Sciatic nerve (tissue), 2 donors: ENCODE measurements at regions not wholly inside any gene's neighbourhood (a gene's known extent, or its start where the extent isn't known, plus 50 kb on each side); places are given as distances from the start of the nearest gene placed in this dataset.

Experiments used
- ATAC-seq: fragments of 200-7000 bp; cut with Tn5 transposase; one replicate; pipeline ENCODE4 v1.9.1; 2020; ENCODE audit warnings: mild to moderate bottlenecking, moderate library complexity
- DNase-seq: peaks from one replicate; pipeline ENCODE4 v3.0.0-alpha.2; 2020; ENCODE audit warnings: low spot score
- intact Hi-C: fragments of 100-400 bp; cut with DNase I; formaldehyde crosslinking; loops from one replicate; pipeline ENCODE4 v1.14.2; 2022
- donor health status: DM: no; HTN: no; CAD: no.
- donor health status: DM: no; HTN: no; CAD: no.

DNA sequence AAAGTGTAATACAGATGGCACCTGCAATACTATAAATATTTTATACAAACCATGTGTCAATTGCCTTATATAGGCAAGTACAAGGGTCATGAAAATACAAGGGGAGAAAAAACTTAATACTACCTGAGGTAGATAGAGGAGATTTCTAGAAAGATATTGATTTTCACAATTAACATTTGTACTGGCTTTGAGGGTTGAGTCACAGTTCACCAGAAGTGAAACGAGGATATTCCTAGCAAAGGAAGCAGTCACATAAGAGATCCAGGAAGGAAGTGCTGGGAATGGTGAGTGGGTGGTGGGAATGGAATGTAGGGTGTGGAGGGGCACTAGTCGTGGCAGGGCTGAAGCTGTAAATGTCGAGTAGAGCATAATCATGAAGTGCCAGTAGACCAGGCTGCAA, 108.7 kb downstream of the P2RY1 start:
- DNase-seq (no peak), ATAC-seq (no peak)
- intact Hi-C loops, result no loop called here

DNA sequence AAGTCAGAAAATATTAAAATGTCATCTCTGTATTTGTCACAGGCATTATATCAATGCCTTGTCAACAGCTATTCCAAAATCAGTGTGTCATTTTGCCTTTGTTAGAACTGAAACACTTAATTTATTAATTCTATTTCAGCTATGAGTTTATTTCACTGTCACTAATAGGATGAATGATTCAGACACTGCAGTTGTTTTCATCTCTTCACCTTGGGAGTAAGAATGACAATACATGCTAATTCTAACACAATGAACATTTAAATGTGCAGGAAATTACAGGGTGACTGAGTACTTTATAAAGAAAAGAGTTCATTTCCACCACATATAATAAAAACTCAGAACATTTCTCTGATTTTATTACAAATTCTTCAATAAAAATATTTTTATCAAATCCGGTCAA, 109.7 kb downstream of the P2RY1 start:
- intact Hi-C loops, result no loop called here
- ATAC-seq, result no peak
- DNase-seq, result no peak

DNA sequence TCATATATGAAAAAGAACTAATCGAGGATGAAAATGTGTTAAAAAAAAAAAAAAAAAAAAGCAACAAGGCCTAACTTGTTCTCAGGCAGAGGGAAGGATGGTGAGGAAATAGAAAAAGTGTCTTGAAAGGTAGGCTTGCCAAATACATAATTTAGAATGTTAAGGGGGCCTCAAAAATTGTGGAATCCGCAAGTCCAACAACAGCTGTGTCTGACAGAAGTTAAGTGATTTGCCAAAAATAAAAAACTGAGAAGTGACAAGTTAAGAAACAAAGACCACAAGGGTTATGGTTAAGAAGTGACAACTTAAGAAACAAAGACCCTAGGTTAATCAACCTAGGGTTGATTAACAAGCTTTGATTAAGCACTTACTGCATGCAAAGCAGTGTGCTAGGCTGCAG, 110.6 kb downstream of the P2RY1 start:
- ATAC-seq, result no peak
- intact Hi-C loops, result no loop called here
- no peak for DNase-seq

DNA sequence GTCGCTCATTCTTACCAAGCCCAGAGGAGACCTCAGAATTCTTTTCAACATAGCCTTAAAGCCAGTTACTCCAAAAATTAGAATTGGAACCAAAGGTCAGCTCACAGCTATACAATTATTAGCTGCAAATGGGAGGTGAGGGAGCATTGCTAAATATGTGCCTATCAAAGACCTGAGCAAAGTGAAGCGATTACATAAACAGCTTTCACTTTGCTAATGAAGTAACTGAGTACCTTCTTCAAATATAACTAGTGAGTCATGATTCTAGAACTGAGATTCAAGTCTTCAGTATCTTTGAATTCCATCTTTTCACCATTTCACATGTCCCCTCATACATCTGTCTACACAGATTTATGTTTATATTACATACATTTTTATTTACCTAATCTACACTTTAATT, 122.6 kb downstream of the P2RY1 start:
- ATAC-seq (no peak), DNase-seq (no peak)
- intact Hi-C loops, result no loop called here

DNA sequence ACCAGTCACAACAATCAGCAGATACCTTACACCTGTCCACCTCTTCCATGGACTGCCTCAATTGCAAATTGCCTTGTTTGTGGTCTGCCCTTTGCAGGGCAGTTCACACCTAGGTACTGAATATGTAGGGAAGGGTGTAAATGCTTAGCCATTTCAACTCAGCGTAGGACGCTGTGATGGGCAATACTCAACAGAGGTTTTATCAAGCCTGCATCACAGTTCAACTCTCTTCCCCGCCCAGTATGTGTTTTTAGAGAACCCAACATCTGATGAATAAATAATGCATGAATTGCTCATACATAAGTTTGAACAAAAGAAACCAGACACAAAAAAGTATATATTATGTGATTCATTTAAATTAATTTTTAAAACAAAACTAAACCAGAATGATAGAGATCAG, 124.4 kb downstream of the P2RY1 start:
- intact Hi-C loops, result no loop called here
- ATAC-seq, result no peak

DNA sequence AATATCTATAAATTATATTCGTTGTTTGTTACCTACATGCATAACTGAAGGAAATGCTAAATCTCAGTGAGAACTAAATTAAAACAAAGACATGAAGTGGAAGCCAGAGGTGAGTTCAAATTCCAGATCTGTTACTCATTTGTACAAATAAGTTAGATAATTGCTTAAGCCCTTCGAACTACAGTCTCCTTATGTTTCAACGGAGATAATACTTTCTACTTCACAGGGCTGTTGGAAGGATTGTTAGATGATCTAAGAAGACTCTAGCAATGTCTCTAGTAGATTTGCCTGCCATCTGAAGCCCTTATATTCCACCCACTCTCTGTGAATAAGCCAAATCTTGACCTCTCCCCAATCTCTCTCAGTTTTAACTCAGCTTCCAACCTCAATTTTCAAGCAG, 125.8 kb downstream of the P2RY1 start:
- DNase-seq, result no peak
- intact Hi-C loops, result no loop called here
- no peak for ATAC-seq

More for the DNA sequence above, 124.4 kb downstream of the P2RY1 start:
- no peak for DNase-seq

DNA sequence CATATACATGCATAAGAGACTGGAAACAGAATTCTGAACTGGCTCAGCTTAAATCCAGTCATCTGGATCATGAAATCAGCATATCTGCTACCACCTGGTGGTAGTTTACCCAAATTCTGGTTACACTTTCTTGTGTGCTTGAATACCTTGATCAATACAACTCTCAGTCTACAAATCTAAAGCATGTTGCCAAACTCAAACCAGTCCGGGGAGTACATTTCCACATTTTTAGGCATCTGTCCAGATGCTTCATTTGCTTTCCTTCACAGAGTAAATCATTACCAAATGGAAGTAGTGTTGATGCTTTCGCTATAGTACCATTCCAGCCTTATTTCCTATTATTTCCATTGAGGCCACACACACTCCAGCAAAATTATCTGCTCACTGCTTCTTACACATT, 126.4 kb downstream of the P2RY1 start:
- DNase-seq, result no peak
- intact Hi-C loops, result no loop called here
- ATAC-seq, result peak; percentile 32

DNA sequence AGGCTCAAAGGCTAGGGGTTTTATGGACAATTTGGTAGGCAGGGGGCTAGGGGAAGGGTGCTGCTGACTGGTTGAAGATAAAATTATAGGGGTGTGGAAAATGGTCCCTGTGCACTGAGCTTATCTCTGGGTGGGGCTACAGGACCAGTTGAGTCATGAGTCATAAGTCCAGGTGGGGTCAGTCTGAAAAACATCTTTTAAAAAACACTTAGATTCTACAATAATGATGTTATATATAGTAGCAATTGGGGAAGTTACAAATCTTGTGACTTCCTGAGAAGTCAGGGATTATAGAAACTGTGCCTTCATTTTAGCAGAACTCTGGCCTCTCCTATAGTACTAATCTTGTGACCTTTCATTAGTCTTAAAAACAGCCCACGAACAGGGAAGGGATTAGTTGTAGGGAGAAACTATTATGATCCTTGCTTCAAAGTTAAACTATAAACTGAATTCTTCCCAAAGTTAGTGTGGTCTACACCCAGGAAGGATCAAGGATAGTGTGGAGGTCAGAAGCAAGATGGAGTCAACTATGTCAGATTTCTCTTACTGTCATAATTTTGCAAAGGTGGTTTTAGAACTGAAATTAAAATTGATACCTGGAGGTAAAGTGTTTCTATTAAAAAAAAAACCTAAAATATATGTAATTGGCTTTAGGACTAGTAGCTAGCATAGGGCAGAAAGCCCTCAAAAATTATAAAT, 130.1 kb downstream of the P2RY1 start:
- intact Hi-C loops, result no loop called here
- no peak for DNase-seq
- no peak for ATAC-seq

DNA sequence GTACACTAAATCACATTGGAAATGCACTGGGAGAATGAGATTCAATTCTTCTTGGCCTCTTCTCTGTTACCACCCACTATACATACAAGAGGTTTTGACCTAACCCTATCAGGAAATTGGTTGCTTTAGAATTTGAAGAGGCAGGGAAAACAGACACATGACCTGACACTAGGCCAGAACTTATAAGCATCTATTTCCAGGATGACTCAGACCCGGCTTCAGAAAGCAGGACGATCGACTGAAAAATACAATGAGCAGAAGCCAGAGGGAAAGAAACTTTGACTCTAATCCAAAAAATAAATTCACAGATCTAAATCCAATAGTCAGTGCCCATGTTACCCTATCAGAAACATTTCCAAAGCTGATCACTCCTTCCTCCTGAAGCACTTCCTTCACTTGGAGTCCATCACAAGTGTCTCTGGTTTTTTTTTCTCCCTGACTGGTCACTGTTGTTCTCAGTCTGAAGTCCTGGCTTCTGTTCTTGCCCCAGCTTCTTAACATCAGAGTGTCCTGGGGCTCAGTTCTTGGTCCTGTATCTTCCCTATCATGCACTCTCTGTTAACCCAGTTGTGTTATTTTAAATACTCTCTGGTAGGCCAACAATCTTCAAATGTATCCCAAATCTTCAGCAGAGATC, 133.6 kb downstream of the P2RY1 start:
- intact Hi-C loops, result no loop called here
- ATAC-seq (no peak), DNase-seq (no peak)

DNA sequence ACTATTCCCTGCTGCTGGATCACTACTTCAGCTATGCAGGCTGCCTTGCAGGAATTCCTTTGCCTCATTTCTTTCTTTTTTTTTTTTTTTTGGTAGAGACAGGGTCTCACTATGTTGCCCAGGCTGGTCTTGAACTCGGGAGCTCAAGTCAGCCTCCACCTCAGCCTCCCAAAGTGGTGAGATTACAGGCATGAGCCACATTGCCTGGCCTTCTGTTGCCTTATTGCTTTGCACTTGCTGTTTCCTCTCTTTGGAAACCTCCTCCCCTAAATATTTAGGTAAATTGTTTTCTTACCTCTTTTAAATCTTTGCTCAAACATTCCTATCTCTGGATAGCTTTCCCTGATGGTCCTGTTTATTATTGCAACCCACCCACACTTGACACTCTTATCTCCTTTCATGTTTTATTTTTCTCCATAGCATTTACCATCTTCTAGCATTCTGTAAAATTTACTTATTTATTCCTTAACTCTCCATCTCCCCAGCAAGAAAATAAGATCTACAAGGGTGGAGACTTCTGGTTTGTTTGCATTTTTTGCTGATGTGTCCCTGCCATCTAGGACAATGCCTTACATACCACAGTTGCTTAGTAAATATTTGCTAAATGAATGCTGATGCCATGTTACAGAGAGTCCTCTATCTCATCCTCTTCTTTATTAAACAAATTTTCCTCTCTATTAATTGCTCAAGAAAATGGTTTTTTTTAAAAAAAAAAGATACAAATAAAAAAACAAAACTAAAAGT, 134.8 kb downstream of the P2RY1 start:
- intact Hi-C loops, result no loop called here
- ATAC-seq, result no peak

DNA sequence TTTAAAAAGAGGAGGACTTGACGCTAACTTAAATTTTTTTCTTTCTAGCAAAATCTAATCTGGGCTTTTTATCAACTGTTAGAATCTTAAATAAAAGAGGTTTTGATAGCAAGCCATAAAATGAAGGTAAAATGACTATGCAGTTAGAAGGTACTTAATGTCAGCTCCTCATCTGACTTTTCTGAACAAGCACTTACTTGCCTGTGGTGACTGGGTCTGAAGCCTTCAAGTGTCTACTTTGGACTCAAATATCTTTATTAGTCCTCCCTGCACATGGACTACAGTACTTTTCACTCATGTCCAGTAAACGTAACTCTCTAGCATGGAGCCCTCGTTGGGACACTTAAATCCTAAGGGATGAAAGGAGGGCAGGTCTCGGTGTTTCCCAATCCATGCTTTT, 135.9 kb downstream of the P2RY1 start:
- ATAC-seq, result no peak
- DNase-seq, result no peak
- intact Hi-C loops, result no loop called here

More for the DNA sequence above, 134.8 kb downstream of the P2RY1 start:
- no peak for DNase-seq

DNA sequence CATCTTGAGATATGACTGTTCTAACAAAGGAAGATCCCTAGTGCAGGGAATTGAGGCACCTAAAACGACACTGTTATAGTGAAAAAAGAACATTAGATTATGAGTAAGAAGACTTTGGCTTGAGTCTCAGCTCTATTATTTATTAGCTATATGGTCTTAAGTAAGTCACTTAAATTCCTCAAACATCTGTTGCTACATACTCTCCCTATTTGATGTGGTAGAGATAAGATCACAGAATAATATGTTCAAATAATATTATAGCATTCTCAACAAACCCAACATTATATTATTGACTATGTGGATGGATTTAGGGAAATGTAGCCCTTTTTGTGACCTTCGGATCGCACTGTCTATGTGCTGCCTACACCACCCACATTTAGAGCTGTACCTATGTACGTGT, 136.9 kb downstream of the P2RY1 start:
- DNase-seq, result no peak
- intact Hi-C loops, result no loop called here
- no peak for ATAC-seq

DNA sequence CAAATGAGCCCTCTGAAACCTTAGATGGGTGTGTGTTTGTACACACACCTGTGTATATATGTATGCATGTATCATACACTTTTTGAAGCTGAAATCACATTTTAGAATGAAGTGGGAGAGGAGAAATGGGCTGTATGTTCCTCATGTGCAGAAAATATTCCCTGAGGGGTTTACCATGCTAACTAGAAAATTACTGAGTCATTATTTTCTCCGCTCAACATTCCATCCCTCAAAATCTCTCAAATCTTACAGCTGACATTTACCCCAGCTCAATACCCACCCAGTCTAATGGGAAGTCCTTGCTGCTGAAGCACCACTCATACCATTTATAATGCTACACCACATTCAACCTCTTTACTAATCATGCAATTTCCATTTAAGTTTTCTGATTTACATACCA, 138.6 kb downstream of the P2RY1 start:
- DNase-seq, result no peak
- no peak for ATAC-seq
- intact Hi-C loops, result no loop called here

DNA sequence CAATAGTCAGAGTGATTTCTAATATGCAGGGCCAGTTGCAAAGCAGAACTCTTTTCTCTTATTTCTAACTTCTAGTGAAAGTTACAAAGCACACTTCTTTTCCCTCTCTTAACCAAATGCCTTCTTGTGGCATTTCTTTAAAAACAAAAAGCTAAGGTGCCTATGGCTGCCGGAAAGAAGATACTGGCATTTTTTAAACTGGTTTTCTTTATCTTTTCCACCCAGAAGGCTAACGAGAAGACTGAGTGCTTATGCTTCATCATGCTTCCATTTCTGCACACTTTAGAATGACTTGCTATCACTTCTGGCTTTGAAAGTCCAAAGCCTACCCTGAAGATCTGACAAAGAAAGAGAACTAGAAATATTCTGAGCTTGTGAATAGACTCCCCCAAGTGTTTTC, 141.3 kb downstream of the P2RY1 start:
- ATAC-seq (no peak), DNase-seq (no peak)
- intact Hi-C loops, result no loop called here

DNA sequence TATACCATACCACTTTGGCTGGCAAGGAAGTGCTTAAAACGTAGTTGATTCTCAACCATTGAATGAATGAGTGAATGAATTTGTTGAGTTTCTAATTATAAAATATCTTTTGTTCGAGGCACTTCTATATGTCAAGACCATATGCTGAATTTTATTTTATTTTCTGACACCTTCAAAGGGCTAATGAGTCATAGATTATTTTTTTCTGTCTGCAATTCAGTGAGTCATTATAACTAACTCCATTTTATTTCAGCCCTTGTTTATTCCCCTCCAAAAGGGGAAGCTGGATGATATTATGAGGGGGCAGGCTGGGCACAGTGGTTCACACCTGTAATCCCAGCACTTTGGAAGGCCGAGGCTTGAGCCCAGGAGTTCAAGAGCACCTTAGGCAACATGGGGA, 142.4 kb downstream of the P2RY1 start:
- intact Hi-C loops, result no loop called here
- DNase-seq, result no peak
- no peak for ATAC-seq

DNA sequence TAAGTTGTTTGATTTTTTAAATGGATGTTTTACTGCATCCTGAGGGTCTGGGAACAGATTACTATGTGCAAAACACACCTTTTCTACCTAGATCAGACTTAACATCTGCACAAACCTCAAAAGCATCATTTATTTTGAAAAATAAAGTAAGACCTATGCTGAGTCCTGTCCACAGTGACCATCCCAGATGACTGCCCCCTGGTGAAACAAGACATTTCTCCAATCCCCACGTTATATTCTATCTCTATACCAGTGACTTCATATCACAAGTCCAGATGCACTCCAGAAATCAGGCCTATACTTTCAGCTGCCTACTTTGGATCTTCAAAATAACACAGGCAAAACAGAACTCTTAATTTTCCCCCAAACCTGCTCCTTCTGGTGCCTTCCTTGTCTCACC, 143.2 kb downstream of the P2RY1 start:
- no peak for ATAC-seq
- DNase-seq, result no peak
- intact Hi-C loops, result no loop called here

DNA sequence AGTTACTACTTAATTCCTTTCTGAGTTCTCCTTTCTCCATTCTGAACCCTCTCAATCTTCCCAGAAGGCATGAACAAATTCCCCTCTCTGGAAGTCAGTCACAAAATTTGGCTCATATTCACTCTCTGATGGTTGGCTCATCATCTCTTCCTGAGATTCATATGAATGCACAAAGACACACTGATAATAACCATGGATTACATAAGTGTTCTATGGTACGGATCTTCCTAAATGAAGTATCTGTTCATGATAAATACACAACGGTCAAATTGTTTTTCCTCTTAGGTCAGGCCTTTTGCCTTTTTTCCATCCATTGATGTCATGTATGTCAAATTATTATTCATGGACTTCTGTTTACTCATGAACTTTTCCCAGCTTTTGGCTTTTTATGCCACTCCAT, 162.6 kb downstream of the P2RY1 start:
- intact Hi-C loops, result no loop called here
- DNase-seq (no peak), ATAC-seq (no peak)

DNA sequence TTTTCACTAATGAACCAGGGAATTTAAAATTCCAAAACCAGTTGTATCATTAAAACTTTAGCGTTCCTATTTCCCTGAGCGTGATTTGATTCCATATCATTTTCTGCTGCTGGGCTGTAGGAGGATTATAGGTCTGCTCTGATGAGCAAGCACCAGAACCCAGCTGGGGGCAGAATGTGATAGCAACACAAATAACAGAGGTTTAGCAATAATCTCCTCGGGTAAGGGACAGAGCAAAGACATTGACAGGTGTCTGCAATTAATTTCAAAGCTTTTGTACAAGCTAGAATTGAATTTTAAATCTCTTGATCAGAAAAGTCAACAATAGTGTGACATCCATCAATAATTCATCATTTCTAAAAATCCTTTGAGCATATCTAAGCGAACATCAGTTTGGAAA, 163.4 kb upstream of the RAP2B start:
- ATAC-seq, result no peak
- no peak for DNase-seq
- intact Hi-C loops, result no loop called here

DNA sequence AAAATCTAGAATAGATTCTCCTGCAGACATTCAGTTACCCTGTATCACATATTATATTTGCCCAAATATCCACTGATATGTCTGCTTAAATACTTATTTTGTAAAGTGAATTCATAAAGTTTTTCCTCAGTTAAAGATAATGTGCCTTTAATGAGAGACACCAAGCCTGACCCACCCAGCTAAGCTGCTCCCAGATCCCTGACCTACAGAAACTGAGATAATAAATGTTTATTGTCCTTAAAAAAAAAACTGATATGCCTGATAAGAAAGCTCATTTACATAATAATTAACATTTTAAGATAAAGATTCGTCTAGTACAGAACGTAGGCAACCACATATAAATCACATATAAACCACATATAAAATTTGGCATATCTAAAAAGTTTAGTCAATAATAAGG, 161.7 kb upstream of the RAP2B start:
- ATAC-seq (no peak), DNase-seq (no peak)
- intact Hi-C loops, result no loop called here

DNA sequence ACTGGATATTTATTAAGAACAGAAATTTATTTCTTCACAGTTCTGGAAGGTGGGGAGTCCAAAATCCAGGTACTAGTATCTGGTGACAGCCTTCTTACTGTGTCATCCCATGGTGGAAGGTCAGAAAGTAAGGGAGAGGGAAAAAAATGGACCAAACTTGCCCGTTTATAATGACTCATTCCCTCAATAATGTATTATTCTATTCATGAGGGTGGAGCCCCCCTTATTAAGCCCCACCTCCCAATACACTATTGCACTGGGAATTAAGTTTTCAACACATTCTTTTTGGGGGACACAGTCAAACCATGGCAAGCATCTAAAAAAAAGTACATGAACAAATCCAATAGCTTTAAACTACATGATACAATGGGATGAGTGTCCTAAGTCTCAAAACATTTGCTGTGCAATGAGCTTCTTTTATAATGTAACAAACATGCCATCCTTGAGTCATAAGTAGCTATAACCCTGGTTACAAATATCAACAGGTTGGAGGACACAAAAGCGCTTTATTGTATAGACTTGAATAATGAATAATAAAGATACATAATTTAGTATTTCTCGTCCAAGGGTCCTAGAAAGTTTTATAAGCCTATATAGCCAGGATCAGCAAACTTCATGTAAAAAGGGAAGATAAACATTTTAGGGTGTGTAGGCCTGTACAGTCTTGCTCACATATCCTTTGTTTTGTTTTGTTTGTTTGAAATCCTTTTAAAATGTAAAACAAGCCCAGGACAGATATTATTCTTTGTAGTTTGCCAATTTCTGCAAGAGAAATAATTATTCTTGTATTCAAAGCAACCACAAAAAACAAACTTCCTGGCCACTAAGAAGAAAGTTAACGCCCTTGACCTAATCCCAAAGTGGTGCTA, 160.6 kb upstream of the RAP2B start:
- DNase-seq (no peak), ATAC-seq (no peak)
- intact Hi-C loops, result no loop called here
